22Rv1 (cell line): ENCODE measurements at regions not wholly inside any gene's neighbourhood (a gene's known extent, or its start where the extent isn't known, plus 50 kb on each side); places are given as distances from the start of the nearest gene placed in this dataset.

Source experiments
- H3K27ac ChIP-seq: fragments of 450-650 bp; 2 replicates; pipeline ENCODE4 v1.5.1; 2017
- ZFX ChIP-seq: fragments of 450-650 bp; IDR thresholded peaks from 2 replicates; pipeline ENCODE4 v1.6.1; 2017; ENCODE audit warnings: antibody characterized with exemption, borderline replicate concordance
- TF ChIP-seq, protein P1 (sequence below): fragments of 450-650 bp; IDR thresholded peaks from 2 replicates; pipeline ENCODE4 v1.5.1; 2017; ENCODE audit warnings: mild to moderate bottlenecking

DNA sequence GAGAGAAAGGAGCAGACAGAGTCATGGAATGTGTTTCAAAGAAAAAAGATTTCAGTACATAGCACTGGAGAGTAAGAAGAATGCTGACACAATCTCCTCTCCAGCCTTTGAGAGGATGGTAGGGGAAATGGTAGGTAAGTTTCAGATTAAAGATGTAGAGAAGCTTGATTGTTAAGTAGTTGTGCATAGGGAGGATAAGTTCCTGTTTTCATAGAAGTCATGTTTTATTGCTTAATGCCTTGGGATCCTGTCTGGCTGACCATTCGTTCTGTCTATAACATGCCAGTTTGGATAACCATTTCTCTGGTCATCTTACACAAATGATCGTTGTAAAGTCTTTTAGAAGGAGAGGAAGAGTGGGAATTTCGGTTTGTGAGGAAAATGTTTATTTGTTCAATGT lies 95.7 kb upstream of the IGSF10 start:
- TF ChIP-seq, protein P1, sequence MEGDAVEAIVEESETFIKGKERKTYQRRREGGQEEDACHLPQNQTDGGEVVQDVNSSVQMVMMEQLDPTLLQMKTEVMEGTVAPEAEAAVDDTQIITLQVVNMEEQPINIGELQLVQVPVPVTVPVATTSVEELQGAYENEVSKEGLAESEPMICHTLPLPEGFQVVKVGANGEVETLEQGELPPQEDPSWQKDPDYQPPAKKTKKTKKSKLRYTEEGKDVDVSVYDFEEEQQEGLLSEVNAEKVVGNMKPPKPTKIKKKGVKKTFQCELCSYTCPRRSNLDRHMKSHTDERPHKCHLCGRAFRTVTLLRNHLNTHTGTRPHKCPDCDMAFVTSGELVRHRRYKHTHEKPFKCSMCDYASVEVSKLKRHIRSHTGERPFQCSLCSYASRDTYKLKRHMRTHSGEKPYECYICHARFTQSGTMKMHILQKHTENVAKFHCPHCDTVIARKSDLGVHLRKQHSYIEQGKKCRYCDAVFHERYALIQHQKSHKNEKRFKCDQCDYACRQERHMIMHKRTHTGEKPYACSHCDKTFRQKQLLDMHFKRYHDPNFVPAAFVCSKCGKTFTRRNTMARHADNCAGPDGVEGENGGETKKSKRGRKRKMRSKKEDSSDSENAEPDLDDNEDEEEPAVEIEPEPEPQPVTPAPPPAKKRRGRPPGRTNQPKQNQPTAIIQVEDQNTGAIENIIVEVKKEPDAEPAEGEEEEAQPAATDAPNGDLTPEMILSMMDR: no peak
- TF ChIP-seq ZFX: no peak
- H3K27ac ChIP-seq: no peak overlapping the region

DNA sequence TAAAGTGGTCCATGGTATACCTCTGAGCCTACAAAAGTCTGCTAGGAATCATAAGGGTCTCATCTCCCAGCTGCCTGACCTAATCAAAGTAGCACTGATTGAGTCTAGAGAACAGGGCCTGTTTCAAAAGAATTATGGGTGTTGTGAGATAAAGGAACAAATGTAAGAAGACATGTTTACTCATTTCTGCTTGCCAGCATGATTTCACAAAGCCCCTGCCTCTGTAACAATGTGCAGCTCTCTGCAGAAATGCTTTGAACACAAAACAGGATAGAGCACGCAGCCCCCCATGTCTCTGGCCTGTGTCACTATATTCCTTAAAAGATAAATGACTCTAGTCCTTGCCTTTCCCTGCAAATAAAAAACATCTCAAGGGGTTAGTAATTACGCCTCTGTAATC lies 94.7 kb upstream of the IGSF10 start:
- no peak for TF ChIP-seq ZFX
- TF ChIP-seq, protein P1: no peak
- no peak overlapping the region for H3K27ac ChIP-seq

DNA sequence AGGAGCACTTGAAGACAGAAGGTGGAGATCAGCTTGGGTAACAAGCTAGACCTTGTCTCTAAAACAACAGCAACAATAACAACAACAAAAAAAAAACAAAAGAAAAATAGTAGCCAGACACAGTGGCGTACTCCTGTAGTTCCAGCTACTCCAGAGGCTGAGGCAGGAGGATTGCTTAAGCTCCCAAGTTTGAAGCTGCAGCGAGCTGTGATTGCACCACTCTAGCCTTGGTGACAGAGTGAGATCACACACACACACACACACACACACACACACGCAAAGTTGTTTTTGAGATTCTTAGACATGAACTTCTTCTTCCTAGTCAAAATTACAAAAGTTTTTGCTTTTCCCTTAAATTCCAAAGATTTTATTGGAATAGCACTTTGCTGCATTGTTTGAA lies 93.0 kb upstream of the IGSF10 start:
- no peak overlapping the region for H3K27ac ChIP-seq
- TF ChIP-seq, protein P1: no peak
- no peak for TF ChIP-seq ZFX

DNA sequence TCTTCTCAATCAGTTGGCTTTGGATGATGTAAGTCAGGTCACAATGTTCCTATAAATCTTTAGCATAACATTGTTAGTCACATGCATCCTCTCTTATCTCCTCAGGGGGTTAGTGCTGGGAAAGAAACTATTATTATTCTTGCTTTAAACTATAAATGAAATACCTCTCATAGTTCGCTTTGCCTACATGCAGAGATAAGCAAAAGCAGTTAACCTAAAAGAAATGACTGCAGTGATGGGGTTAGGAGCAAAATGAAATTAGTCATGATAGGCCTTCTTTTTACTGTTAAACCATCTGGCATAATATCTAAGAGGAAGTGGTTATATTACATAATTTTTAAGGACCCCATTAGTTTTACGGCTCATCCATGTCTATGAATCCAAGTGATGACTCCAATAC lies 91.7 kb upstream of the IGSF10 start:
- TF ChIP-seq, protein P1: no peak
- H3K27ac ChIP-seq: no peak overlapping the region

DNA sequence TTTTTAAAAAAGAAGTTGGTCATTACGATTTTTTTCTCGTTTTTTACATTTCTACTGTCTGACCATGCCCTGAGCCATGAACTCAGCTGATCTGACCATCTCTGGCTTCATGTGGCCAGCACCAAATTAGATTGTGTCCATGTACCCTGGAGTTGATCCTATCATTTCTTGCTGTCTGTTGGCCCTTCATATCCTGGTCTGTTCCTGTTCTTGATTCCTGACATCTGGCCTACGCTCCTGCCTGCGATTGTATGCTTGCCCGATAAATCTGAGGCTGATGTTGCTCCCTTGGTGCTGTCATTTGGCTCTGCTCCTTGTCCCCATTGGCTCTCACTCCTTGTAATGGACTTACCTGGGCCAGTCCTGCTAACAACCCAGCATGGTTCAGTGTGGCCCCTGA lies 89.8 kb upstream of the IGSF10 start:
- H3K27ac ChIP-seq: no peak overlapping the region
- TF ChIP-seq ZFX: no peak
- TF ChIP-seq, protein P1: no peak

DNA sequence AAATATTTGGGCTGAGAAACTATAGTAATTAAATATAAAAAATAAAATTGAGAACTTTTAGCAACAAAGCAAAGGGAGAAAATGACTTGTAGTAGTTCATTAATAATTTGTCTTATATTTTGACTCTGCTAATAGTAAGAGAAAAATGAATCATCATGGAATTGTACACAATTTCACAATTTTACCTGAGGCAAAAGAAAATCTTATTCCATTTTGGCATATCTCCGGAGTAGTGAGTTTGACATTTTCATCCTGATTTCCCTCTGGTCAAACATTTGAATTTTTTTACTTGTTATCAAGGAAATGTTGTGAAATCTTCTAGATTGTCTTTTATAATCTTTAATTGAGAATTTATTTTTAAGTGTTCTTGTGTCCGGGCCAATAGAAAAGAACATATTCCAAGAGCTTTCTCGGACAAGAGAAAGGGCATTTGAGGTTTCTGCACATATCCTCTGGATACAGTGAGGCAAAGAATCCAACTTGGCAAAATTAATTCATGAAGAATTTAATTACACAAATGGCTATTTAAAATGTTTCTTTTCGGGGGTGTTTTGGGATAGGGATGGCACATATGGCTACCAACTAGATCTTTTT lies 89.3 kb upstream of the IGSF10 start:
- H3K27ac ChIP-seq: no peak overlapping the region
- TF ChIP-seq, protein P1: no peak

DNA sequence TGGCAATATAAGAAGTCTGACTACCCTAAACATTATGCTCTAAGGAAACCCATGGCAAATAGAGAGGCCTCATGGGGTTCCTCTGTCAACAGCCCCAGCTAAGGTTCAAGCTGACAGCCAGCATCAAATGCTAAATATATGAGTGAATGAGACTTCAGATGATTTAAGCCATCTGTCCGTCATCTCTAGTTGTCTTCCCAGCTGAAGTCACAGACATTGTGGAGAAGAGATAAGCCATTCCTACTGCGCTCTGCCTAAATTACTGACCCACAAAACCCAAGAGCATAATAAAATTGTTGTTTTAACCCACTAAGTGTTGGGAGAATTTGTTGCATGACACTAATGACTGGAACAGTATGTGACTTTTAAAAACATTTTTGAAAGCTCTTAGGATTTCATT lies 87.3 kb upstream of the IGSF10 start:
- H3K27ac ChIP-seq: no peak overlapping the region
- TF ChIP-seq ZFX: no peak
- TF ChIP-seq, protein P1: no peak
